GM23338 (cell line): ENCODE measurements at regions not wholly inside any gene's neighbourhood (a gene's known extent, or its start where the extent isn't known, plus 50 kb on each side); places are given as distances from the start of the nearest gene placed in this dataset.

ENCODE experiments used
- CREB1 ChIP-seq: fragments of 250-450 bp; sonication (Bioruptor Pico); IDR thresholded peaks from 2 replicates; pipeline ENCODE4 v1.5.0; 2020; ENCODE audit warnings: low read depth, mild to moderate bottlenecking, moderate library complexity
- CTCF ChIP-seq, 2 experiments: fragments of 200-600 bp in 1 of 2; sonication (generic) in 1 of 2; conservative IDR thresholded peaks; 2 replicates each; pipeline versions ENCODE4 v1.5.1 to v1.6.1; 2016 to 2017; ENCODE audit warnings: antibody characterized with exemption in 2 of 2, low read depth in 2 of 2, mild to moderate bottlenecking in 2 of 2, moderate library complexity in 1 of 2
- EZH2 ChIP-seq: fragments of 200-600 bp; sonication (generic); IDR thresholded peaks from one replicate; pipeline ENCODE4 v1.8.0; 2017; ENCODE audit warnings: antibody characterized with exemption, mild to moderate bottlenecking, low read depth; ENCODE audit not compliant: unreplicated experiment
- EZH2phosphoT487 ChIP-seq: fragments of 200-600 bp; sonication (generic); IDR thresholded peaks from one replicate; pipeline ENCODE4 v1.8.1; 2018; ENCODE audit warnings: antibody characterized with exemption; ENCODE audit not compliant: unreplicated experiment
- JUNB ChIP-seq: IDR thresholded peaks from one replicate; pipeline ENCODE4 v1.6.1; 2016; ENCODE audit warnings: antibody characterized with exemption; ENCODE audit not compliant: unreplicated experiment
- POLR2AphosphoS5 ChIP-seq: IDR thresholded peaks from 2 replicates; pipeline ENCODE4 v1.6.1; 2016; ENCODE audit warnings: antibody characterized with exemption, low read depth
- REST ChIP-seq: IDR thresholded peaks from one replicate; pipeline ENCODE4 v1.6.1; 2018; ENCODE audit warnings: antibody characterized with exemption; ENCODE audit not compliant: unreplicated experiment
- STAT1 ChIP-seq: IDR thresholded peaks from one replicate; pipeline ENCODE4 v1.6.1; 2016; ENCODE audit warnings: antibody characterized with exemption; ENCODE audit not compliant: unreplicated experiment

- TF ChIP-seq REST (no peak), EZH2 (no peak), CTCF (conservative IDR thresholded peaks at IDR 0.05; ENCODE audit: low read depth in 2 of 2) (no peak), POLR2AphosphoS5 (no peak), CREB1 (CRISPR knock-in tag) (no peak), JUNB (no peak), EZH2phosphoT487 (no peak), STAT1 (no peak)
Measured at GRCh38 chr9:7936163-7936562, 136.6 kb upstream of the DMAC1 start.
